IMR-90 (cell line): ENCODE measurements at regions not wholly inside any gene's neighbourhood (a gene's known extent, or its start where the extent isn't known, plus 50 kb on each side); places are given as distances from the start of the nearest gene placed in this dataset.

Experiments used
- ATAC-seq: fragments of 200-7000 bp; cut with Tn5 transposase; 2 replicates; pipeline ENCODE4 v1.9.1; 2020; ENCODE audit warnings: low read depth, mild to moderate bottlenecking, moderate library complexity
- BruUV-seq: library from RNA; stranded (reverse); fragments of 400-500 nt; replicated peaks from 2 replicates; lab custom pipeline; 2021; lab: Mats Ljungman, UMichigan
- CTCF ChIA-PET: fragments of 300-600 bp; formaldehyde crosslinking; extraction: SDS; loops from one replicate; lab custom pipeline; 2021; ENCODE audit warnings: antibody characterized with exemption; lab: Yijun Ruan, JAX
- POLR2A ChIA-PET: fragments of 300-600 bp; sonication (Branson Sonifier 250); formaldehyde crosslinking; loops from one replicate; lab custom pipeline; 2022; ENCODE audit warnings: antibody characterized with exemption; ENCODE audit not compliant: unreplicated experiment; lab: Charles Lee
- DNase-seq: peaks from one replicate; pipeline ENCODE4 v3.0.0; 2013
- H2AFZ ChIP-seq: replicated peaks from 2 replicates; pipeline ENCODE3; 2013; ENCODE audit warnings: low read length, mild to moderate bottlenecking; ENCODE audit not compliant: poor library complexity
- H2AK5ac ChIP-seq: 2 replicates; pipeline ENCODE4 v1.6.1; 2013; ENCODE audit warnings: low read depth, low read length, inconsistent platforms
- H2AK9ac ChIP-seq: replicated peaks from 2 replicates; pipeline ENCODE3; 2013; ENCODE audit warnings: mild to moderate bottlenecking, low read depth, low read length, moderate library complexity; ENCODE audit not compliant: poor library complexity
- H2BK120ac ChIP-seq: 2 replicates; pipeline ENCODE4 v1.6.1; 2013; ENCODE audit warnings: low read depth, low read length, inconsistent platforms
- H2BK15ac ChIP-seq: 3 replicates; pipeline ENCODE4 v1.6.1; 2013; ENCODE audit warnings: low read depth, low read length, inconsistent platforms
- H2BK20ac ChIP-seq: 2 replicates; pipeline ENCODE4 v1.6.1; 2013; ENCODE audit warnings: low read depth, mild to moderate bottlenecking, inconsistent platforms, low read length, moderate library complexity
- H2BK5ac ChIP-seq: 2 replicates; pipeline ENCODE4 v1.6.1; 2013; ENCODE audit warnings: mild to moderate bottlenecking, low read depth, low read length, inconsistent platforms; ENCODE audit not compliant: poor library complexity, severe bottlenecking
- H3K14ac ChIP-seq: replicated peaks from 2 replicates; pipeline ENCODE4 v1.6.1; 2013; ENCODE audit warnings: low read depth, low read length, inconsistent platforms
- H3K18ac ChIP-seq: 2 replicates; pipeline ENCODE4 v1.6.1; 2013; ENCODE audit warnings: low read depth, low read length, control low read depth
- H3K23ac ChIP-seq: 2 replicates; pipeline ENCODE4 v1.6.1; 2013; ENCODE audit warnings: low read depth, low read length, inconsistent platforms
- H3K27ac ChIP-seq: 2 replicates; pipeline ENCODE4 v1.5.1; 2013; ENCODE audit warnings: mild to moderate bottlenecking, control low read depth, low read length; ENCODE audit not compliant: insufficient read depth
- H3K27me3 ChIP-seq: 2 replicates; pipeline ENCODE4 v1.6.1; 2013; ENCODE audit warnings: low read length; ENCODE audit not compliant: control insufficient read depth, insufficient read depth
- H3K36me3 ChIP-seq: 2 replicates; pipeline ENCODE4 v1.6.1; 2013; ENCODE audit warnings: low read length, mixed read lengths; ENCODE audit not compliant: control insufficient read depth, insufficient read depth
- H3K4ac ChIP-seq: 2 replicates; pipeline ENCODE4 v1.6.1; 2013; ENCODE audit warnings: low read depth, low read length, inconsistent platforms
- H3K4me1 ChIP-seq: 2 replicates; pipeline ENCODE4 v1.6.1; 2013; ENCODE audit warnings: low read length, mixed read lengths; ENCODE audit not compliant: control insufficient read depth, insufficient read depth
- H3K4me2 ChIP-seq: 2 replicates; pipeline ENCODE4 v1.6.1; 2013; ENCODE audit warnings: low read depth, mild to moderate bottlenecking, control low read depth, low read length, moderate library complexity
- H3K4me3 ChIP-seq: 2 replicates; pipeline ENCODE4 v1.5.1; 2013; ENCODE audit warnings: low read depth, mild to moderate bottlenecking, control low read depth, low read length, moderate library complexity; ENCODE audit not compliant: insufficient read depth
- H3K56ac ChIP-seq: 2 replicates; pipeline ENCODE4 v1.6.1; 2013; ENCODE audit warnings: low read length, inconsistent platforms; ENCODE audit not compliant: insufficient read depth; ENCODE audit errors: extremely low read depth
- H3K79me1 ChIP-seq, 2 experiments: 2 replicates each; pipeline ENCODE4 v1.6.1; 2013; ENCODE audit warnings: low read length in 2 of 2, inconsistent platforms in 1 of 2, low read depth in 1 of 2
- H3K9ac ChIP-seq: 2 replicates; pipeline ENCODE4 v1.6.1; 2013; ENCODE audit warnings: low read depth, low read length, control low read depth
- H3K9me1 ChIP-seq: 2 replicates; pipeline ENCODE4 v1.6.1; 2013; ENCODE audit warnings: low read length, inconsistent platforms; ENCODE audit not compliant: insufficient read depth
- H3K9me3 ChIP-seq: 2 replicates; pipeline ENCODE4 v1.6.1; 2013; ENCODE audit warnings: low read length; ENCODE audit not compliant: control insufficient read depth, insufficient read depth
- H4K20me1 ChIP-seq: 2 replicates; pipeline ENCODE4 v1.6.1; 2013; ENCODE audit warnings: low read length, inconsistent platforms; ENCODE audit not compliant: insufficient read depth
- H4K5ac ChIP-seq: 2 replicates; pipeline ENCODE4 v1.6.1; 2013; ENCODE audit warnings: mild to moderate bottlenecking, low read depth, low read length, control low read depth
- H4K8ac ChIP-seq, 2 experiments: 2 replicates each; pipeline ENCODE4 v1.6.1; 2013; ENCODE audit warnings: low read depth in 2 of 2, low read length in 2 of 2, control low read depth in 1 of 2, inconsistent platforms in 1 of 2
- H4K91ac ChIP-seq: 2 replicates; pipeline ENCODE4 v1.6.1; 2013; ENCODE audit warnings: low read depth, low read length, inconsistent platforms; ENCODE audit not compliant: insufficient read depth
- BHLHE40 ChIP-seq: fragments of 150-350 bp; IDR thresholded peaks from 2 replicates; pipeline ENCODE4 v1.6.1; 2016; ENCODE audit warnings: mild to moderate bottlenecking, low read depth, low read length
- CEBPB ChIP-seq: IDR thresholded peaks from 2 replicates; pipeline ENCODE4 v1.6.1; 2012; ENCODE audit warnings: low read depth, low read length, improper control_type of control experiment
- CHD1 ChIP-seq: IDR thresholded peaks from 2 replicates; pipeline ENCODE4 v1.6.1; 2012; ENCODE audit warnings: low read depth, low read length, improper control_type of control experiment
- ELK1 ChIP-seq: fragments of 150-350 bp; IDR thresholded peaks from 2 replicates; pipeline ENCODE4 v1.6.1; 2016; ENCODE audit warnings: low read depth, mild to moderate bottlenecking, low read length, moderate library complexity, borderline replicate concordance
- FOS ChIP-seq: fragments of 150-350 bp; IDR thresholded peaks from 2 replicates; pipeline ENCODE4 v1.6.1; 2016; ENCODE audit warnings: low read depth, low read length
- MAFK ChIP-seq: IDR thresholded peaks from 2 replicates; pipeline ENCODE4 v1.6.1; 2012; ENCODE audit warnings: low read depth, low read length, improper control_type of control experiment
- MAZ ChIP-seq: IDR thresholded peaks from 2 replicates; pipeline ENCODE4 v1.6.1; 2012; ENCODE audit warnings: low read depth, mild to moderate bottlenecking, low read length, improper control_type of control experiment, moderate library complexity, borderline replicate concordance
- MXI1 ChIP-seq: IDR thresholded peaks from 2 replicates; pipeline ENCODE4 v1.6.1; 2012; ENCODE audit warnings: low read depth, mild to moderate bottlenecking, low read length, moderate library complexity, borderline replicate concordance
- NFE2L2 ChIP-seq: fragments of 150-350 bp; IDR thresholded peaks from 2 replicates; pipeline ENCODE4 v1.6.1; 2016; ENCODE audit warnings: low read depth, mild to moderate bottlenecking, low read length
- RAD21 ChIP-seq: IDR thresholded peaks from 2 replicates; pipeline ENCODE4 v1.6.1; 2012; ENCODE audit warnings: low read length, improper control_type of control experiment
- RFX5 ChIP-seq: IDR thresholded peaks from 2 replicates; pipeline ENCODE4 v1.8.0; 2012; ENCODE audit warnings: low read depth, mild to moderate bottlenecking, low read length, moderate library complexity
- SMC3 ChIP-seq: fragments of 150-350 bp; IDR thresholded peaks from 2 replicates; pipeline ENCODE4 v1.6.1; 2016; ENCODE audit warnings: low read depth, mild to moderate bottlenecking, antibody characterized with exemption, low read length, moderate library complexity
- WGBS, 2 experiments: methylation state at CpG; one replicate each; pipeline versions ENCODE4 v1.1.5 to v1.1.7; 2013; ENCODE audit warnings: missing lambda C conversion rate in 2 of 2; ENCODE audit not compliant: insufficient read length in 1 of 2; ENCODE audit errors: extremely low coverage in 2 of 2; 5-methylcytosine and 5-hydroxymethylcytosine counted together
- dilution Hi-C: fragments of 300-500 bp; cut with HindIII; formaldehyde crosslinking; loops from one replicate; pipeline ENCODE4 v1.14.3; 2018; ENCODE audit warnings: low sequenced_read_pairs; ENCODE audit not compliant: unreplicated experiment
- in situ Hi-C: fragments of 300-500 bp; cut with MboI; formaldehyde crosslinking; loops from 3 replicates; pipeline ENCODE4 v1.14.3; 2019; ENCODE audit warnings: low sequenced_read_pairs, inconsistent platforms, mixed read lengths
- intact Hi-C: fragments of 100-400 bp; cut with micrococcal nuclease; formaldehyde crosslinking; loops from 2 replicates; pipeline ENCODE4 v1.10.0; 2022
- TF ChIP-seq, protein P1 (sequence below): fragments of 150-350 bp; IDR thresholded peaks from 2 replicates; pipeline ENCODE4 v1.6.1; 2017; ENCODE audit warnings: mild to moderate bottlenecking, antibody characterized with exemption, low read length, low read depth
- TF ChIP-seq, protein P2 (sequence below): conservative IDR thresholded peaks from 2 replicates; pipeline ENCODE4 v1.5.1; 2012; ENCODE audit warnings: mild to moderate bottlenecking, low read depth, low read length, improper control_type of control experiment

DNA sequence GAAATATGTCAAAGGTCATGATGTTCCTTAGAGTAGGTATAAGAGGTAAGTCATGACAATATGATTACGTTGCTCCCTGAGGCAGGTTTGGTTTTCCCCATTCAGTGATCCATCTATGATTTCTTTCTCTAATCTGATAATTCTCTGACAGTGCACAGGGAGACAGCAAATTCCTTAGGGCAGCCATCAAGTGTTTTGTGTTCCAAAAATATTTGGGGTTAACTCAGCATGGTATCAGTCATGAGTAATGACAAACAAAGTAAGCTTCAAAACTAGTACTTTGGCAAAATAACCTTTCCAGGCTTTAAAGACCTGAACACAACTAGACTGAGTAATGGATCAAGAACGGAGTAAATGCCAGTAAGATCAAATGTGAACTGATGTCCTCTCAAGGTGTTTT is 55.3 kb upstream of the SPATA31E1 start:
- Histone ChIP-seq H3K4me1 (no peaks in the 10 kb centered on the region), H2BK5ac (no peak overlapping the region), H3K4me3 (no peak overlapping the region), H3K4me2 (no peak overlapping the region), H3K9me3 (no peaks in the 10 kb centered on the region), H2AK9ac (no peak overlapping the region), H3K56ac (no peak overlapping the region), H3K36me3 (no peaks in the 10 kb centered on the region), H2BK120ac (no peak overlapping the region), H3K23ac (no peak overlapping the region), H3K27ac (no peak overlapping the region), H3K9me1 (no peaks in the 10 kb centered on the region), H3K79me1 (no peaks in the 10 kb centered on the region), H3K14ac (no peak overlapping the region), H4K5ac (no peak overlapping the region), H3K18ac (no peak overlapping the region), H4K8ac (no peak overlapping the region), H2BK15ac (no peak overlapping the region), H3K27me3 (peaks cover 4% of the 10 kb centered on the region; the same call in 1 of the 2 replicates), H2BK20ac (no peak overlapping the region), H4K91ac (no peak overlapping the region), H2AK5ac (no peak overlapping the region), H2AFZ (no peak overlapping the region), H3K9ac (no peak overlapping the region), H3K4ac (no peak overlapping the region), H4K20me1 (no peaks in the 10 kb centered on the region)
- TF ChIP-seq MAFK (no peak), CHD1 (no peak), RAD21 (no peak), RFX5 (no peak), BHLHE40 (no peak), SMC3 (no peak), NFE2L2 (no peak), FOS (no peak), ELK1 (no peak), MAZ (no peak), CEBPB (no peak), MXI1 (no peak)
- TF ChIP-seq, protein P1, sequence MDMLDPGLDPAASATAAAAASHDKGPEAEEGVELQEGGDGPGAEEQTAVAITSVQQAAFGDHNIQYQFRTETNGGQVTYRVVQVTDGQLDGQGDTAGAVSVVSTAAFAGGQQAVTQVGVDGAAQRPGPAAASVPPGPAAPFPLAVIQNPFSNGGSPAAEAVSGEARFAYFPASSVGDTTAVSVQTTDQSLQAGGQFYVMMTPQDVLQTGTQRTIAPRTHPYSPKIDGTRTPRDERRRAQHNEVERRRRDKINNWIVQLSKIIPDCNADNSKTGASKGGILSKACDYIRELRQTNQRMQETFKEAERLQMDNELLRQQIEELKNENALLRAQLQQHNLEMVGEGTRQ: no peak
- TF ChIP-seq, protein P2, sequence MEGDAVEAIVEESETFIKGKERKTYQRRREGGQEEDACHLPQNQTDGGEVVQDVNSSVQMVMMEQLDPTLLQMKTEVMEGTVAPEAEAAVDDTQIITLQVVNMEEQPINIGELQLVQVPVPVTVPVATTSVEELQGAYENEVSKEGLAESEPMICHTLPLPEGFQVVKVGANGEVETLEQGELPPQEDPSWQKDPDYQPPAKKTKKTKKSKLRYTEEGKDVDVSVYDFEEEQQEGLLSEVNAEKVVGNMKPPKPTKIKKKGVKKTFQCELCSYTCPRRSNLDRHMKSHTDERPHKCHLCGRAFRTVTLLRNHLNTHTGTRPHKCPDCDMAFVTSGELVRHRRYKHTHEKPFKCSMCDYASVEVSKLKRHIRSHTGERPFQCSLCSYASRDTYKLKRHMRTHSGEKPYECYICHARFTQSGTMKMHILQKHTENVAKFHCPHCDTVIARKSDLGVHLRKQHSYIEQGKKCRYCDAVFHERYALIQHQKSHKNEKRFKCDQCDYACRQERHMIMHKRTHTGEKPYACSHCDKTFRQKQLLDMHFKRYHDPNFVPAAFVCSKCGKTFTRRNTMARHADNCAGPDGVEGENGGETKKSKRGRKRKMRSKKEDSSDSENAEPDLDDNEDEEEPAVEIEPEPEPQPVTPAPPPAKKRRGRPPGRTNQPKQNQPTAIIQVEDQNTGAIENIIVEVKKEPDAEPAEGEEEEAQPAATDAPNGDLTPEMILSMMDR: no peak
- CTCF ChIA-PET: interaction anchor here (0.5 to 1.5 kb wide), 2 partner anchors 103 to 214 kb away, joined by 3 read pairs; no protein-coding TSS in a partner anchor
- ATAC-seq: no peak
- no peak for DNase-seq
- dilution Hi-C loops: no loop called here
- BruUV-seq: no TSS peak
- intact Hi-C loops: no loop called here
- POLR2A ChIA-PET: no interaction called here
- WGBS, 2 experiments: no CpG with 5 or more reads among the region's 2 CpGs
- in situ Hi-C loops: no loop called here
